Peyer's patch (tissue), 4 donors: ENCODE measurements at regions not wholly inside any gene's neighbourhood (a gene's known extent, or its start where the extent isn't known, plus 50 kb on each side); places are given as distances from the start of the nearest gene placed in this dataset.

ENCODE experiments used
- CTCF ChIP-seq, 6 experiments: fragments of 450-650 bp in 4 of 6; fragments of 200-600 bp in 2 of 6; sonication (generic) in 1 of 6; IDR thresholded peaks; one replicate each; pipeline ENCODE4 v1.5.1; 2017 to 2019; ENCODE audit warnings: antibody characterized with exemption in 6 of 6, mild to moderate bottlenecking in 3 of 6, moderate library complexity in 1 of 6
- POLR2A ChIP-seq, 2 donors: fragments of 450-650 bp; IDR thresholded peaks; one replicate each; pipeline ENCODE4 v1.5.1; 2017; ENCODE audit warnings: antibody characterized with exemption in 2 of 2, mild to moderate bottlenecking in 2 of 2, moderate library complexity in 2 of 2

DNA sequence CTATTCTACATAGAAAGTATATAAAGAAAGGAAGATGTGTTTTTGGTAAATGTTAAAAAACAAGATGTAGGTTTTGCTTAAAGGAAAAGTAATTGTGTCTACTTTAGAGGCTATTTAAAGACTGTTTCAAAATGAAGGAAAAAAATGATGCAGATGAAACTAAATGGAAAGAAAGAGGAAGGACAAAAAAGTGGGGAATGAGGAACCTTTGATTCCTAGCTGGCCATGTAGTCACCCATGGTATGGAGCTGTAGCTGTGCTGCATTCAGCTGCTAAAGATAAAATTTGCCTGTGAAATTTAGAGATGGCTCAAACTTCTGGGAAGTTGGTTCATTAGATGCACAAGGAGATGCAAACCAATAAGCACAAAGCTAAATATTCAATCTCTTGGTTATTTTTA, 86.8 kb upstream of the SERBP1 start:
- TF ChIP-seq CTCF (IDR thresholded peaks at IDR 0.05): no peak
- no peak for TF ChIP-seq POLR2A (IDR thresholded peaks at IDR 0.05)
